IPS-NIHi7 (cell line): ENCODE measurements at regions not wholly inside any gene's neighbourhood (a gene's known extent, or its start where the extent isn't known, plus 50 kb on each side); places are given as distances from the start of the nearest gene placed in this dataset.
A peak's percentile ranks its signal among the peaks of the same experiment; 100 is the strongest.
"Not testable (repeated sequence)": the region's sequence is repeated elsewhere in the genome, so short reads cannot be mapped to it uniquely, and the experiment has no call there.

ENCODE experiments used
- DNase-seq: peaks from one replicate; pipeline ENCODE4 v3.0.0; 2012; ENCODE audit warnings: mixed read lengths; ENCODE audit errors: extremely low spot score

DNA sequence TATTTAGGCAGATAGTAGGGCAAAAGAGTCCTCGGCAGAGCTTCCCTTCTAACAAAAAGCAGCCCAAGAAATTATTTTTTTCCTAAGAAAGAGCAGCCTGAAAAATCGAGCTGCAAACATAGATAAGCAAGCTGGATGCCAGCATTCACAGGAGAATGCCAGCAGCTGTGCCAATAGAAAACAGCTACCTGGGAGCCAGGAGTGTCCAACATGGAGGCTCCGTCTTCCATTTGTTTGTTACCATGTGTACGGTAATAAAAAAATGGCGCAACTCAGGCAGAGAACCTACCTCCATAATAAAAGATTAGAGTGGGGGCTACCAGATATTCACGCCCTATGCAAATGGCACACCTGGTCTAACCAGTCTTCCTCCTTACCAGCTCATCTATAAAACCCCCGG lies 77.6 kb upstream of the IPO5 start:
- DNase-seq: no peak

DNA sequence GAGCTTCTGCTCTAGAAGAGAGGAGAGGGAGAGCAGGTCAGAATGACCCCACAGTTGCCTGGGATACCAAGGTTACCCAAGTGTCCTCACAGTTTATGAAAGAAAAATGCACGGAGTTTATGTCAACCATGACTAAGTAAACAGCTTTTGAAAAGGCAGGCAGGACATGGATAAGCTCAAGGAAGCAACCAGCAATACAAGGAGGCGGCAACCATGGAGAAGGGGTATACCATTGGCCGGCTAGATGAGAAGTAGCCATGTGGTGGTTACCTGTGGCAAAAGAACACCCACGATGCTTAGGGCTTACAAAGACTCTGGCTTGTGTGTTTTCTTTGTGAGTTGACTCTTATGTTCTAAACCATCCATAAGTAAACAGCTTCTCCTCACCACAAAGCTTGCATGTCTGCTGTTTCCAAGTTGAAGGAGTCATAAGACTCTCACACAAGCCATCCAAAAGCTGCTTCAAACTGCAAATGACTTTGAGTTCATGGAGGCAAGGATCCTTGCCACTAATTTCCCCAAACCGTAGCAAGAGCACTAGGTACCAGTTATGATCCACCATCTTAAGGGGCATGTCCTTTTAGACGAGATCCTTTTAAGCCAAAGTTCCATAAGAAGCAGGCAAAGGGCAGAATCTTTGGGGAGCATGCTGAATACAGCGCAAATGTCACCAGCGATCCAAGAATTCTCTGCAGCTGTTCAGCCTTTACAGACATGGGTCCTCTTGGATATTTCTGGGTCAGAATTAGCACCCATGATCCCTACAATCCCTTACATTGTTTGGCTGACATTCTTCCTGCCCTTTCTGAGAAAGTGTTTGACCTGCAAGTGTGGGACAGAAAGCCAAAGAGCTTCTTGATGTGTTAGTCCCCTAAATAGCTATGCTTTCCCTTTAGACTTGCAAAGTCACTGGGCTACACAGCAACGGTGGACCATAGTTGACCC lies 74.8 kb upstream of the IPO5 start:
- DNase-seq: no peak

DNA sequence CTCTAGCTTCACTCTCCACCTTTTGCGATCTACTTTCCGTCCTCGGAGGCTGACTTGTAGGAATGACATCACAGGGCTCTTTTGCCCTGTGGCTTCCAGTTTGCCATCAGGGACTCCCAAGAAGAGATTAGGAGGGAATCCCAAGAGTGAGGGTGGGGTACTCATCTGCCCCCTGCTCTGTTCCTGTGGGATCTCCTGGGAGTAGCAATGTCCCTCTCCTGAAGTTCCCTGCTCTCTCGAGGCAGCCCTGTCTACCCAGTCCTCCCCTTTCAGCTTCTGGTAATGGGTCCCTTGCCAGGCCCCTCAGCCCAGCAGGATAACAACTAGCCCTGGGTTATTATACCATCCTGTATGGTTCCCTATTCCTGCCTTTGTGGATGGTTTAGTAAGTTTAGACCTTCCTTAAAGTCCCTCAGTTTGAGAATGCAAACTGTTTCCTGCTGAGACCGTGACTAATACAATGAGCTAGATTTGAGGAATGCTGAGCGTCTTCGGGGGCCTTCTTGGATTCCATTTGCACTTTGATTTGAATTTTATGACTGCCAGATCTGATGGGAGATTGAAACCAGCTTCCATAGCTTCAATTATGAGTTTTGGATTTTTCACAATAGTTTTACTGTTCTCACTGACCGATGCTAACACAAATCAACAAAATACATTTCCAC lies 73.7 kb upstream of the IPO5 start:
- peak; percentile 23 for DNase-seq

DNA sequence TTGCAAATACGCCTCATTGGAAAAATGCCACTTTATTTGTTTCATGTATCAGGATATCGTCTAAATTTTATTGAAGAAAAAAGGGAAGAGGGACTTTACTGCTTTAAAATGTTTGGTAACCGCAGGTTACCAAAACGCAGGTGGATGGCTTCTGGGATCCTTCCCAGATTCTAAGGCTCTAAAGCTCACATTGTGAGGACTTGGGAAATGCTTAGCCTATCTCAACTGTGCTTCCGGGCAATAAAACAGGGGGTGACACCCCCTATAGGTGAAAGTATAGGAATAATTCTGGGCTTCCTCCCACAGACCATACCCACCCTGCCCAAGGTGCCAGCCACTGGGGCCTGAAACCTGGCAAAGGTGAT lies 73.2 kb upstream of the IPO5 start:
- DNase-seq: no peak

DNA sequence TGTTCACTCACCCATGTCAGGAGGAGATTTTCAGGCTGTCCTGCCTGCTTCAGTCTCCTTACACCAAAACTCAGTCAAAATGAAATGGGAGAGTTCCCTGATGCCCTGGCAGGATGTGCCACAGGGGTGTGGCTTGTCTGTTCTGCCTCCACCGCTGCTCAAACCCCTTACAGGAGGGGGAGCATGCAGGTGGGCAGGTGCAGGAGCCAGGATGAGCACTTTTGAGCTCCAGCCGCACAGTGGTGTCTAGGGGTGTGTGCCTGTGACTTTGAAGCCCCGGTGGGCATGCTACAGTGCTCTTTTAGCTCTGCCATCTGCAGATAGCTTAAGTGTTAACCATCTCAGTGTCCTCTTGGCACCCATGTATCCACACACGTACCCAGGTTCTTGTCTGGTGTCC lies 71.9 kb upstream of the IPO5 start:
- no peak for DNase-seq

DNA sequence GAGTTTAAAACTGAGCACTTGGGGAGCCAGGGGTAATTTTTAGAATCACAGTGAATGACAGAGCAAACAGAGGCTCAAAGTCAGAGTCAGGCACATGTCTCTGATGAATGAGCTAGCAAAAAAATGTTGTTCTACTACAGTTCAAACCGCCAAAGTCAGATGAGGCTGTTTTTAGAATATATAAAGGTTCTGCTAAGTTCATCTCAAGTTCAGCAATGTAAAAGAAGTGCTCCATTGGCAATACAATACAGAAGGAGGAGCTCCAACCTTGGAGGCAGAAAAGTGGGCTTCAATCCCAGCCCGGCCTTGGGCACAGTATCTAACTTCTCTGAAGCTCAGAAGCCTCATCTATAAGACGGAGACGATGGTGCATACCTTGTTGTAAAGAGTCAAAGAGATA lies 70.1 kb upstream of the IPO5 start:
- no peak for DNase-seq

DNA sequence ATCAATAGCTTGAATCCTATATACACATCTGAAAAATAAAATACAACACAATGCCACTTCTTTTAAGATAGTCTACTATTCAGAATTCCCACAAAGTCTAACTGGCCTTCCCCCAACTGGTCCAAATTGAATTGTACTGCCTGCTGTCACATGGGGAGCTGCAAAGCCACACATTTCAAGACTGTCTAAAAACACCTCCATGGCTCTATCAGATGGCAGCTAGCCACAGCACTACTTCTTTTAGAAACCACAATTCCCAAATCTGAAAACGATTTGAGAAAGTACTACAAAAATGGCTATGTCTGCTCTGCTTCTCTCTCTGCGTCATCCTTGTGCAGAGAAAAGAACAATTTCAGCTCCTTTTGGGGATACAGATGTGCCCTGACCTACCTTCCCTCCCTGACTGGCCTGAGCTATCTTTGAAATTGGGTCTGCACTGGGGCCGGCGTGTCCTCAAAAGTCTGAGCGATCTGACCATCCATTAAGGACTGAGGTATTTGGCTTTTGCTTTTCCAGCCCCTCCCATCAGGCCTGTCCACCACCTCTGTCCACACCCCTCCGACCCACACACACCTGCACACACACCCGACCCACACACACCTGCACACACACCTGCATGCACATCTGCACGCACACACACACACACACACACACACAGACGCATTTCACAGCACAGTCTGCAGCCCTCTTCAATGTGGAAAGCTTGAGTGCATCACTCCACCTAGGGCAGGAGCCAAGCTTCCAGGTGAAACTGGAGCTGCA lies 68.6 kb upstream of the IPO5 start:
- DNase-seq: no peak

DNA sequence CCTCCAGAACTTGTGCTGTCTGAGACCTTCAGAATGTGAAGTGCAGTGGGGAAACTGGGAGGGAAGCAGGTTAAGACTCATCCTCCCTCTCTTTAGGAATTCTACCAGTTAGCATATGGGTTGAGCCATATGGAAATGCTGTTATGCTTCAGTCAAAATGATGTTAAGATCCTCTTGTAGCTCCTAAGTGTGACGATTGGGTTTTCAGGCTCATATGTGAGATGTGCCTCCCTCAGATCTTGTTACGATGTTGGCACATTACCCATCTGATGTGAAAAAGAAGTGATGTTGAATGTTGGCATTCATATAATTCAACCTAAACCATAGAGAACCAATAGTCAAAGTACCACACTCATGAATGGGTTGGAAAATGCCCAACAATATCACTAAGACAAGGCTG lies 67.8 kb upstream of the IPO5 start:
- no peak for DNase-seq

DNA sequence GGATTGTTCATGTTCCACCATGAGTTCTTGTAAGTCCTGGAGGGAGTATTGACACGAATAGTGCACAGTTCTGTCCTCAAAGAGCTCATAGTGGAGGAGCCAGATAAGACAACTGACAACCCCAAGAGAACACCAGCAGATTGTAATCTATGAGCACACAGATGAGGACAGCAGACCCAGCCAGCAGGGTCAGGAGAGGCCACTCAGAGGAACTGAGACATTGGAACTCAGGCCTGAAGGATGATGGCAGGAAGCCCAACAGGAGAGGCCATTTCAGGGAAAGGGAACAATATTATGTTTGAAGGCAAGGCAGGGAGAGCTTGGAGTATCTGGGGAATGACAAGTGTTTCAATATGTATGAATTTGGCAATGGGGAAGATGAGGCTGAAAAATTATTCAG lies 63.7 kb upstream of the IPO5 start:
- DNase-seq: no peak

DNA sequence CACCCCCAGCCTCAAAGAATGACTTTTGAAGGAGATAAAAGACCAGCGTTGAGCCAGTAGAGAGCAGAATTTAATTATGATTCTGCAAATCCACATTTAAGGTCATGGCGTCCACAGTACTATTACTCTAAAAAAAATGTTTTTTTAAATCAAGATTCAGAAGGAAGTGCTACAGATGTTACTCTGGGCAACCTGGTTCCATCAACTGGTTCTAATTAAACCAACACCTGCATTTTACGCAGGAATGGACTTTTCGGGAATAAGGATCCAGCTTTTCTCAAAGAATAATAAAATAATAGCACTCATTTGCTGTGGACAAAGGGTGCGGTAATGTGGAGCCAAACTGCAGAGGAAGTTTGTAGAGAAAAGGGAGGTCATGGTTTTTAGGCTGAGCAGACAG lies 62.9 kb upstream of the IPO5 start:
- DNase-seq: no peak

DNA sequence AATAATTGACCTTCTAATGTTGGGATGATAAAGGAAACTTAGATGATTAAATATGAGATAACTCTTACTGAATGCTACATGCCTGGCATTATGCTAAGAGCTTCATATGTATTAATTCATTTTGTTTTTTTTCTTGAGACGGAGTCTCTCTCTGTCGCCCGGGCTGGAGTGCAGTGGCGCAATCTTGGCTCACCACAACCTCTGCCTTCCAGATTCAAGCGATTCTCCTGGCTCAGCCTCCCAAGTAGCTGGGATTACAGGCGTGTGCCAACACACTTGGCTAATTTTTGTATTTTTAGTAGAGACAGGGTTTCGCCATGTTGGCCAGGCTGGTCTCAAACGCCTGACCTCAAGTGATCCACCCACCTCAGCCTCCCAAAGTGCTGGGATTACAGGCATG lies 61.5 kb upstream of the IPO5 start:
- DNase-seq: not testable (repeated sequence)

DNA sequence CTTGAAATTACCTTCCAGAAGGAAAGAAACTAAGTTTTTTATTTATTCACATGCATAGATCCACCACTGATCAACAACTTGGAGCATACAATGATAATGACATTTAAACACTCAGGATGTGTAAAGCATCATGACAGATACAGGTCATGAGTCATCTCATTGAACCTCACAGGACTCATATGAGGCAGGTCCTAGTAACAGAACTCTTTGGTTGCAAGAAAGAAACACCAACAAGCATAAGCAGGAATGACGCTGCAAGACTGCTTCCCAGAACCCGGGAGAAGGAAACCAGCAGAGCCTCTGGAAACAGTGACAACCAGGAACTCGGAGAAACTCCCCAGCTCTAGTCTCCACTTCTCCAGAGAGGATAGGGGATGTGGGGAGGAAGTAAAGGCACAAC lies 60.8 kb upstream of the IPO5 start:
- no peak for DNase-seq

DNA sequence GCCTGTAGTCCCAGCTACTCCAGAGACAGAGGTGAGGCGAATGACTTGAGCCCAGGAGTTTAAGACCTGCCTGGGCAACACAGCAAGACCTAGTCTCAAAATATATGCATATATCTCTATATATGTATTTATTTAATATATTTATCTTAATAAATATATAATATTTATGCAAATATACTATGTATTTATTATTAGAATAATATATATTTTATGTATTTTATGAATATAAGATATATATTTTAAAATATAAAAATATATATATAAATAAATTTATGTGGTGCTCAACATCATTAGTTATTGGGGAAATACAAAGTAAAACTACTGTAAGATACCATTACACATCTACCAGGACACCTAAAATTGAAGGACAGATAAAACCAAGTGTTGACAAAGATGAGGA lies 58.1 kb upstream of the IPO5 start:
- no peak for DNase-seq

DNA sequence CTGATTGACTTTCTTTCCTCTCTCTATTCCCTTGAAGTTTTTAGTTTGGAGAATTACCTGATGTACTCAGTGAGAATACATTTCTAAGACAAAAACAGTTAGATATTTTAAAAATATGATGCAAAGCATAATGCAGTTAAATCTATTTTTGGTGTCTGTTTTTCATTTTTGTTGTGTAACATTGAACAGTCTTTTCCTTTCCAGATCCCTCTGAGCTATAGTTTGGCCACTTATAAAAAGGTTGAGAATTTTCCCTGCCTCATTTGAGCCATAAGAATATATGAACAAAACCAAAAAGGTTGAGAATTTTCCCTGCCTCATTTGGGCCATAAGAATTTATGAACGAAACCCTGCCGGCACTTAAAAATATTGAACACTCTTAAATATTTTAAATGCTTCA lies 57.0 kb upstream of the IPO5 start:
- no peak for DNase-seq

DNA sequence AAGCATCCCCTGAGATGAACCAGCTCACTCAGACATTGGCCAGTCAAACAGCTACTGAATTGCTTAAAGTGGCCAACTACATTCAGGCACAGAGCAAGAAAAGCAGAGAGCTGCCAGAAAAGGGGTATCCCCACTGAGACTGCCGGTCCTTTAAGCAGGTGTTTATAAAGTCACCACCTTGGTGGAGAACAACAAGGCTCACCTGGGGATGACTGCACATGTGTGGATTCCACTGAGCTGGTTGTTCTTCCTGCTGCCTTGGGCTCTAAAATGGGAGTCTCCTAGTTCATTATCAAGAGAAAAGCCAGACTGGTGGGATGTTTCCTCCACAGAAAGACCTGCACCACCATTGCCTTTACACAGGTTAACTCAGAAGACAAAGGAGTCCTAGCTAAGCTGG lies 51.8 kb upstream of the IPO5 start:
- DNase-seq: no peak
